ENCODE measurements at regions not wholly inside any gene's neighbourhood (a gene's known extent, or its start where the extent isn't known, plus 50 kb on each side); places are given as distances from the start of the nearest gene placed in this dataset.

GRCh38 chr5:123671042-123671441 lies 159.1 kb downstream of the CSNK1G3 start (continued):
- TF ChIP-seq BCLAF1 (IDR thresholded peaks at IDR 0.05) (no peak), HINFP (CRISPR knock-in tag; IDR thresholded peaks at IDR 0.05; ENCODE audit: low read depth) (no peak), SIN3B (IDR thresholded peaks at IDR 0.05; ENCODE audit: low read length) (no peak), PHF8 (CRISPR knock-in tag; IDR thresholded peaks at IDR 0.05) (no peak), ZNF546 (CRISPR knock-in tag; conservative IDR thresholded peaks at IDR 0.05) (no peak), ZNF879 (CRISPR knock-in tag; IDR thresholded peaks at IDR 0.05) (no peak), ZSCAN29 (CRISPR knock-in tag; conservative IDR thresholded peaks at IDR 0.05) (no peak), ZNF703 (CRISPR knock-in tag; IDR thresholded peaks at IDR 0.05; ENCODE audit: borderline replicate concordance) (no peak), SMC3 (IDR thresholded peaks at IDR 0.05; ENCODE audit: low read length) (peak; percentile 78; the same call in 1 of the 2 replicates), POGZ (CRISPR knock-in tag; IDR thresholded peaks at IDR 0.05) (no peak), ZNF7 (CRISPR knock-in tag; IDR thresholded peaks at IDR 0.05) (no peak), ZNF362 (CRISPR knock-in tag; IDR thresholded peaks at IDR 0.05; ENCODE audit: borderline replicate concordance) (peak; percentile 96), CTCF (CRISPR knock-in tag; IDR thresholded peaks at IDR 0.05) (peak; percentile 63), RAD21 (CRISPR knock-in tag; IDR thresholded peaks at IDR 0.05) (peak; percentile 19; the same call in 1 of the 2 replicates)
